ENCODE measurements at regions not wholly inside any gene's neighbourhood (a gene's known extent, or its start where the extent isn't known, plus 50 kb on each side); places are given as distances from the start of the nearest gene placed in this dataset.
"Not testable (repeated sequence)": the region's sequence is repeated elsewhere in the genome, so short reads cannot be mapped to it uniquely, and the experiment has no call there.

DNA sequence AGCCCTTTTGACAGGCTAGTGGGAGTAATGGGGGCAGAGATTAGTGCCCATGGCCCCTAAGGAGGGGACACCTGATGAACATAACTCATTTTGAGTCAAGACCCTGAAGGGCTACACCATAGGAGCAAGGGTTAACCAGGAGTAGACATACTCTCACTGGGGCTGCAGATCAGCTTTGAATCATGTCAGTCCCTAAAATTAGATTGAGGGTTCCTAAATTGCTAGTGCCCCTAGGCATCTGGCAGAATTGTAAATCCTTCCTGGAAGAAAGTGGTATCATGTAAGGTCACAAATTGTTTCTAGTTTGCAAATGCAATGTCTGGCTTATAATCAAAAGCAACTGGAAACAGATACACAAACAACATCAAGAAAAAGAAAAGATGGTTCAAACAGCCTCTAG lies 52.1 kb upstream of the LRRC37A2 start:
- not testable (repeated sequence) for DNase-seq

GRCh38 chr17:46455069-46455468 lies 57.2 kb upstream of the LRRC37A2 start:
- not testable (repeated sequence) for DNase-seq

DNA sequence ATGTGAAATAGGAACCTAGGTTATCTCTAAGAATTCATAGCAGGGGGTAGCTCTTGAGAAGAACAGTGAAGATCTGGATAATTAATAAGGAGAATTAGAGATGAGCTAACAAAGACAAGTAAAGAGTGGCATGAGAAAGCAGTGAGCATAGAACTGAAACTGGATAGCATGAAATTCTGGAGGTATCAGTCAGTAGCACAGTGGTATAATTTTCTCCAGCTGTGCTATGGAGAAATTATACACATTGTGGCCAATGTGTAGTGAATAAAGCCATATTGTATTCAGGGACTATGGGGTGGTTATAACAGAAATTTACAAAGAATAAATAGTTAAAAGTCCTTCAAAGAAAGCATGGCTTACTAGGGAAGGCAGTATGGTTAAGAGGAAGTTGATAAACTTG lies 57.7 kb upstream of the LRRC37A2 start:
- DNase-seq, result not testable (repeated sequence)

GRCh38 chr17:46453077-46453476 lies 59.2 kb upstream of the LRRC37A2 start:
- DNase-seq, result not testable (repeated sequence)

- DNase-seq, result not testable (repeated sequence)
Observed at GRCh38 chr17:46445849-46446248, 66.4 kb upstream of the LRRC37A2 start.

GRCh38 chr17:46445411-46445810 lies 66.9 kb upstream of the LRRC37A2 start:
- DNase-seq, result not testable (repeated sequence)

GRCh38 chr17:46442153-46442552 lies 70.1 kb upstream of the LRRC37A2 start:
- not testable (repeated sequence) for DNase-seq

GRCh38 chr17:46440665-46441064 lies 71.6 kb upstream of the LRRC37A2 start:
- not testable (repeated sequence) for DNase-seq

DNA sequence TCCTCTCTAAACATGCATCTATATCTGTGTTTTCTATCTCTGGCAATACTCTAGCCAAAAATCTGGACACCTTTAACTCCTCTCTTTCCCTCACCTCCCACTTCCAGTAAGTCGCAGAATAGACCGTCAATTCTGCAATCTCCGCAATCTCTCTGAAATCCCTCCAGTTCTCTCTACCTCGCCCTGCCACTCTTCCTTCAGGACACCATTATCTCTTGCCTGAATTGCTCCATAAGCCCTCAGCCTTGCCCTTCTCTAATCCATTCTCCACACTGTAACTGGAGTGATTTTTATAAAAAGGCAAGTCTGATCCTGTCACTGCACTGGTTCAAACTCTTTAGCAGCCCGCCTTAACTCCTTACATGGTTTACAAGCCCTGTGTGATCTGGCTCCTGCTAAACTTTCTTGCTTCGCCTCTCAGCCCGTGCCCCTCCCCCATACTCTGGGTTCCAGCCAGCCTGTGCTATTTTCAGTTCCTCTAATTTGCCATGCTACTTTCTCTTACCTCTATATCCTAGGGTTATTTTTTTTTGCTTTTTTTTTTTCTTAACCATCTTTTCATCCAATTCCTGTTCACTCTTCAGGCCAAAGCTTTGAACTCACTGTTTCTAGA lies 73.0 kb upstream of the ARL17B start:
- DNase-seq, result not testable (repeated sequence)

DNA sequence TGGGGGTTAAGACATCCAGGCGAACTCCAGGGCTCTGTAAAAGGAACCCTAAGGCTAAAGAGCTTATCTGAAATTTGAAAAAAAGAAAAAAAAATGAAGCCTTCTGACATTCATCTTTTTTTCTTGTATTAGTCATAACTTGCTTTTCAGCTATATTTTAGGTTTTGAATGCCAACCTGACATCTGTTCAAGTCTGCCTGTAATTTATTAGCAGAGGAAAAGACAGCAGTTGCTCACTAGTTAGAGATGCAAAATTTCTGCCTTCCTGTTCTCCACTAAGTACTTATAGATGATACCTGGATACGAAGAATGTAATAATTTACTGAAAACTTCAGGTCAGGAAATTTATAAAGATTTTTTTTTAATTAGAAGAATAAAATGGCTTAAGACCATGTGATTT lies 68.7 kb upstream of the ARL17B start:
- not testable (repeated sequence) for DNase-seq

DNA sequence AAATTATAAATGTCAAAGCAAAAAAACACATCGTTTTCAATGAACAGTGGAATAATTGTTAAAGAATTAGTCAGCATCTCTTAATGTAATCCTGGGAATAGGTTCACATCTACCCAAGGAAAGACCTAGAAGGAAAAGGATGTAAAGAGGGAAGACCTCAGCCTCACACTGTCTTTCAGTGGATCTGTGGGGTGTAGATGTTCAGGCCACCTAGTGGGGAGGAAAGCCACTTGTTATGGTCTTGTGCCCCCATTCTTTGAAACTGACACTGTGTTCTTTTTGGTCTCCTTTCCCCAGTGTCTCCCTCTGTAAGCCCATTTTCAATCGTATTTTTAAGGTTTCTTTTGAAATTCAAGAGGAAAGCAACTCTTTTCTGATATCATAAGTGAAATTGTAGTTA lies 68.1 kb upstream of the ARL17B start:
- not testable (repeated sequence) for DNase-seq

- not testable (repeated sequence) for DNase-seq
Observed at GRCh38 chr17:46424187-46424884, 62.8 kb upstream of the ARL17B start.

DNA sequence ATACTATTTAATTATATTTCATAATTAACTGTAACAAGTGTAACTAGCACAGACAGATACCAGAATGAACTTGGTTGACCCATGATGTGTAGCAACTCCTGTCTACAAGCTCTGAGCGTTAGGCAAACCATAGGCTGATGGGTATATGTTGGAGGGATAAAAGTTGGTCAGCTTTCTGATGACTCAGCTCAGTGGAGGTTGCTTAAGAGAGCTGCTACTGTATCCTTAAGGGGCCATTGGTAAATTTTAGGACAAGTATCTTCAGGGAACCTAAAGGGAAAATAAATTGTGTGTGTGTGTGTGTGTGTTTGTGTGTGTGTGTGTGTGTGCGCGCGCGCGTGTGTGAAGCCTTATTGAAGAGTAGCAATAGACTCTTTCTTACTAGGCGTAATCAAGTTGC lies 56.3 kb upstream of the ARL17B start:
- DNase-seq, result peak; percentile 13

DNA sequence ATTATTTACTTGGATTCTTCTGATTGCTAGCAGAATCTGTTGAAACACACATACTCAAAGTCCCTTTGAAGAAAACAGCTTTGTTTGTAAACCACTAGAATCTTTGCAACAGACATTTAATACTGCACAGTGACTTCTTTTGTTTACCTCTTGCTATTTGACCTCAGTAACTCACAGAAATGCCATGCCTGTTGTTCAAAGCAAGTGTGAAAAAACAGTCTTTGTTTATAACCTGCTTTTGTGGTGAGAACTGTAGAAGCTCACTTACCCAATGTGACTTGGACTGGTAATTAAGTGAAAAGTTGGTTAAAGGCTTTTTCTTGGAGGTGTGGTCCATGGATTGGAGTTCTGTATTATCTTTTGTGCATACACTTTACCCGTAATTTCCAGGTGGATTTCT lies 55.7 kb upstream of the ARL17B start:
- DNase-seq, result not testable (repeated sequence)

DNA sequence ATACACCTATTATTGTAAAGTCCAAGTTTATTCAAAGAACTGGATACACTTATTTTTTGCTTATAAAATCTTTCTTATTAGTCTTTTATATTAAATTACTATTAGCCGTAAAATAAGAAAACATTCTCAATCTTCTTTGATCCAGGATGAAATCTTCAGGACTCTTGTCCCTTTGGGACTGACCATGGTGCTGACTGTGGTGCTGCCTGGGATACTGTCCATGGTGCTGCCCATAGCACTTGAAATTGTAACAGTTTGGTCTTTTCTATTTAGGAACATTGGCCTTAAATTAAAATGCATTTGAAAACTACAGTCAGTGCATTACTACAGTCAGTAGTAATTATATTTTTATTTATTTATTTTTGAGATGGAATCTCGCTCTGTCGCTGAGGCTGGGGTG lies 53.0 kb upstream of the ARL17B start:
- not testable (repeated sequence) for DNase-seq

DNA sequence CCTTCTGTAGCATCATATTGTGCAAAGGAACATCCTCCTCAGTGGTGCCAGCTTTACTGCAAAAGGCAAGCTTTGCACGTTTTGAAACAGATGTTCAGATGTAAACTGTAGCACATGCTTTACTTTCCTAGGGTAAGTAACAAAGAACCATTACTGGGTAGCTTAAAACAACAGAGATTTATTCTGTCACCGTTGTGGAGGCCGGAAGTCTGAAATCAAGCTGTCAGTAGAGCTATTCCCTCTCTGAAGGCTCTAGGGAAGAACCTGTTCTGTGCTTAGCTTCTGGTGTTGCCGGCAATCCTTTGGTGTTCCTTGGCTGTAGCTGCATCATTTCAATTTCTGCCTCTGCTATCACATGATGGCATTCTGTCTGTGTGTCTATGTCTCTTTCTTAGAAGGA lies 50.6 kb upstream of the ARL17B start:
- DNase-seq, result not testable (repeated sequence)

- not testable (repeated sequence) for DNase-seq
Observed at GRCh38 chr17:46411172-46411852, 49.7 kb upstream of the ARL17B start.
